ENCODE measurements at regions not wholly inside any gene's neighbourhood (a gene's known extent, or its start where the extent isn't known, plus 50 kb on each side); places are given as distances from the start of the nearest gene placed in this dataset.
A peak's percentile ranks its signal among the peaks of the same experiment; 100 is the strongest.

- ChIA-PET POLR2A (no interaction called here), CTCF (interaction anchor here (0.6 to 1.8 kb wide), 2 partner anchors 12 to 60 kb away, joined by 3 to 5 read pairs; no protein-coding TSS in a partner anchor)
- no peak overlapping the region for H2AFZ ChIP-seq (ENCODE audit: low read depth)
- no peak for DNase-seq
- no peaks in the 10 kb centered on the region for H3K9me3 ChIP-seq
- TF ChIP-seq EP300 (IDR thresholded peaks at IDR 0.05; ENCODE audit: borderline replicate concordance in 1 of 2, low read depth in 1 of 2, low read length in 1 of 2) (no peak), TAF1 (IDR thresholded peaks at IDR 0.05; ENCODE audit: borderline replicate concordance, low read depth, low read length) (no peak), JUND (IDR thresholded peaks at IDR 0.05) (no peak), FOXM1 (IDR thresholded peaks at IDR 0.05; ENCODE audit: low read depth) (no peak), SIN3A (IDR thresholded peaks at IDR 0.05; ENCODE audit: borderline replicate concordance, low read depth, low read length) (no peak), ZBTB33 (IDR thresholded peaks at IDR 0.05; ENCODE audit: borderline replicate concordance, low read depth) (no peak)
- H3F3A ChIP-seq (replicated peaks; ENCODE audit: insufficient read depth), result no peaks in the 10 kb centered on the region
- H3K27ac ChIP-seq (ENCODE audit: low read depth in 2 of 2, low read length in 1 of 2), result peak overlapping the region; percentile 43 to 60; a peak in 2 of 4 replicates
- H4K20me1 ChIP-seq (ENCODE audit: insufficient read depth), result no peaks in the 10 kb centered on the region
- H3K27me3 ChIP-seq (ENCODE audit: insufficient read depth), result no peaks in the 10 kb centered on the region
- no peak overlapping the region for H3K9ac ChIP-seq
- no peak overlapping the region for H3K4me2 ChIP-seq
- peaks cover 6 to 14% of the 10 kb centered on the region in 2 experiments; a peak in 3 of 4 replicates for H3K4me1 ChIP-seq (ENCODE audit: control insufficient read depth in 1 of 2, insufficient read depth in 2 of 2, low read depth in 1 of 2, low read length in 1 of 2)
- no peaks in the 10 kb centered on the region for H3K79me2 ChIP-seq (ENCODE audit: insufficient read depth)
- H3K9me2 ChIP-seq, result no peaks in the 10 kb centered on the region
- no peak overlapping the region for H3K4me3 ChIP-seq (ENCODE audit: low read depth in 2 of 2, low read length in 1 of 2)
- H3K36me3 ChIP-seq (replicated peaks in 1 of 2; ENCODE audit: control insufficient read depth in 1 of 2, insufficient read depth in 2 of 2, low read length in 1 of 2), result no peaks in the 10 kb centered on the region
- WGBS (ENCODE audit: low lambda C conversion rate), result 92% methylated on average over 3 of the region's 3 CpGs
Measured at GRCh38 chr2:160909781-160910242, 250.4 kb upstream of the TANK start.

- Histone ChIP-seq H3K27ac (ENCODE audit: low read depth in 2 of 2, low read length in 1 of 2) (peak overlapping the region; percentile 60 to 71; a peak in 3 of 4 replicates), H3K4me3 (ENCODE audit: low read depth in 2 of 2, low read length in 1 of 2) (no peak overlapping the region), H3K9me2 (no peaks in the 10 kb centered on the region), H2AFZ (ENCODE audit: low read depth) (no peak overlapping the region), H3K27me3 (ENCODE audit: insufficient read depth) (no peaks in the 10 kb centered on the region), H3K9ac (no peak overlapping the region; the same call in 1 of the 2 replicates), H3K4me1 (ENCODE audit: control insufficient read depth in 1 of 2, insufficient read depth in 2 of 2, low read depth in 1 of 2, low read length in 1 of 2) (peaks cover 6 to 14% of the 10 kb centered on the region in 2 experiments; a peak in 3 of 4 replicates), H3K4me2 (peak overlapping the region; percentile 12; the same call in 1 of the 2 replicates), H4K20me1 (ENCODE audit: insufficient read depth) (no peaks in the 10 kb centered on the region), H3F3A (replicated peaks; ENCODE audit: insufficient read depth) (no peaks in the 10 kb centered on the region), H3K9me3 (no peaks in the 10 kb centered on the region), H3K36me3 (replicated peaks in 1 of 2; ENCODE audit: control insufficient read depth in 1 of 2, insufficient read depth in 2 of 2, low read length in 1 of 2) (no peaks in the 10 kb centered on the region), H3K79me2 (ENCODE audit: insufficient read depth) (no peaks in the 10 kb centered on the region)
- CTCF ChIA-PET, result interaction anchor here (0.7 to 1.0 kb wide), 2 partner anchors 9 to 60 kb away, joined by 3 to 5 read pairs; no protein-coding TSS in a partner anchor
- POLR2A ChIA-PET, result no interaction called here
- 22% methylated on average over 2 of the region's 2 CpGs for WGBS (ENCODE audit: low lambda C conversion rate)
- DNase-seq, result peak; percentile 15
- TF ChIP-seq RAD21 (IDR thresholded peaks at IDR 0.05; ENCODE audit: low read length) (no peak), TCF12 (IDR thresholded peaks at IDR 0.05) (peak; percentile 30; the same call in 1 of the 2 replicates)
Measured at GRCh38 chr2:160910681-160911080, 249.5 kb upstream of the TANK start.

GRCh38 chr2:160911258-160911657, 249.0 kb upstream of the TANK start:
- H3K79me2 ChIP-seq (ENCODE audit: insufficient read depth), result no peaks in the 10 kb centered on the region
- H3K4me1 ChIP-seq (ENCODE audit: control insufficient read depth in 1 of 2, insufficient read depth in 2 of 2, low read depth in 1 of 2, low read length in 1 of 2), result peaks cover 6 to 14% of the 10 kb centered on the region in 2 experiments; a peak in 3 of 4 replicates
- POLR2A ChIA-PET, result no interaction called here
- no peaks in the 10 kb centered on the region for H3K27me3 ChIP-seq (ENCODE audit: insufficient read depth)
- no peak overlapping the region; the same call in 1 of the 2 replicates for H2AFZ ChIP-seq (ENCODE audit: low read depth)
- peak overlapping the region; percentile 60 to 71; a peak in 3 of 4 replicates for H3K27ac ChIP-seq (ENCODE audit: low read depth in 2 of 2, low read length in 1 of 2)
- no peaks in the 10 kb centered on the region for H3K36me3 ChIP-seq (replicated peaks in 1 of 2; ENCODE audit: control insufficient read depth in 1 of 2, insufficient read depth in 2 of 2, low read length in 1 of 2)
- no peak overlapping the region for H3K4me3 ChIP-seq (ENCODE audit: low read depth in 2 of 2, low read length in 1 of 2)
- H3K9me3 ChIP-seq, result no peaks in the 10 kb centered on the region
- DNase-seq, result no peak
- 96% methylated on average over 1 of the region's 1 CpG for WGBS (ENCODE audit: low lambda C conversion rate)
- H3K4me2 ChIP-seq, result peak overlapping the region; percentile 12; the same call in 1 of the 2 replicates
- no peak for TF ChIP-seq TAF1 (IDR thresholded peaks at IDR 0.05; ENCODE audit: borderline replicate concordance, low read depth, low read length)
- peak; percentile 39; the same call in 1 of the 2 replicates for TF ChIP-seq NFIC (IDR thresholded peaks at IDR 0.05; ENCODE audit: borderline replicate concordance)
- H4K20me1 ChIP-seq (ENCODE audit: insufficient read depth), result no peaks in the 10 kb centered on the region
- no peak overlapping the region; the same call in 1 of the 2 replicates for H3K9ac ChIP-seq
- CTCF ChIA-PET, result interaction anchor here (1.0 kb wide), 1 partner anchor 9 kb away, joined by 3 read pairs; no protein-coding TSS in a partner anchor
- H3F3A ChIP-seq (replicated peaks; ENCODE audit: insufficient read depth), result no peaks in the 10 kb centered on the region
- H3K9me2 ChIP-seq, result no peaks in the 10 kb centered on the region

All from SK-N-SH (cell line).